Vagina (tissue), 2 donors: ENCODE measurements at regions not wholly inside any gene's neighbourhood (a gene's known extent, or its start where the extent isn't known, plus 50 kb on each side); places are given as distances from the start of the nearest gene placed in this dataset.

ENCODE experiments used
- DNase-seq, 2 donors: peaks; one replicate each; pipeline ENCODE4 v3.0.0-alpha.2; 2017; ENCODE audit errors: extremely low spot score in 2 of 2
- H3K27ac ChIP-seq: fragments of 200-600 bp; sonication (generic); one replicate; pipeline ENCODE4 v1.5.1; 2019
- H3K27me3 ChIP-seq: fragments of 200-600 bp; sonication (generic); one replicate; pipeline ENCODE4 v1.5.1; 2019
- H3K36me3 ChIP-seq, 2 donors: fragments of 200-600 bp; sonication (generic); one replicate each; pipeline ENCODE4 v1.5.1; 2017 to 2019
- H3K4me1 ChIP-seq: fragments of 200-600 bp; sonication (generic); one replicate; pipeline ENCODE4 v1.5.1; 2019
- H3K4me3 ChIP-seq, 2 donors: fragments of 200-600 bp; sonication (generic); 1 replicate in 1 of 2; 2 replicates in 1 of 2; pipeline ENCODE4 v1.5.1; 2016 to 2019
- H3K9me3 ChIP-seq: fragments of 200-600 bp; sonication (generic); one replicate; pipeline ENCODE4 v1.5.1; 2019
- POLR2A ChIP-seq, 2 donors: fragments of 450-650 bp; IDR thresholded peaks; one replicate each; pipeline ENCODE4 v1.6.1; 2017; ENCODE audit warnings: antibody characterized with exemption in 2 of 2, mild to moderate bottlenecking in 2 of 2, moderate library complexity in 2 of 2
- POLR2AphosphoS5 ChIP-seq, 2 donors: sonication (generic); formaldehyde crosslinking; IDR thresholded peaks; one replicate each; pipeline ENCODE4 v1.9.0; 2017; ENCODE audit warnings: antibody characterized with exemption in 2 of 2, mild to moderate bottlenecking in 2 of 2, low read depth in 1 of 2; ENCODE audit not compliant: insufficient read depth in 1 of 2
- intact Hi-C: fragments of 100-400 bp; cut with DNase I; formaldehyde crosslinking; loops from one replicate; pipeline ENCODE4 v1.15.1; 2023
- TF ChIP-seq, protein P1 (sequence below), 3 experiments: fragments of 450-650 bp in 2 of 3; fragments of 200-600 bp in 1 of 3; sonication (generic) in 1 of 3; IDR thresholded peaks; one replicate each; pipeline ENCODE4 v1.5.1; 2017 to 2019; ENCODE audit warnings: antibody characterized with exemption in 3 of 3, mild to moderate bottlenecking in 2 of 3, moderate library complexity in 2 of 3

DNA sequence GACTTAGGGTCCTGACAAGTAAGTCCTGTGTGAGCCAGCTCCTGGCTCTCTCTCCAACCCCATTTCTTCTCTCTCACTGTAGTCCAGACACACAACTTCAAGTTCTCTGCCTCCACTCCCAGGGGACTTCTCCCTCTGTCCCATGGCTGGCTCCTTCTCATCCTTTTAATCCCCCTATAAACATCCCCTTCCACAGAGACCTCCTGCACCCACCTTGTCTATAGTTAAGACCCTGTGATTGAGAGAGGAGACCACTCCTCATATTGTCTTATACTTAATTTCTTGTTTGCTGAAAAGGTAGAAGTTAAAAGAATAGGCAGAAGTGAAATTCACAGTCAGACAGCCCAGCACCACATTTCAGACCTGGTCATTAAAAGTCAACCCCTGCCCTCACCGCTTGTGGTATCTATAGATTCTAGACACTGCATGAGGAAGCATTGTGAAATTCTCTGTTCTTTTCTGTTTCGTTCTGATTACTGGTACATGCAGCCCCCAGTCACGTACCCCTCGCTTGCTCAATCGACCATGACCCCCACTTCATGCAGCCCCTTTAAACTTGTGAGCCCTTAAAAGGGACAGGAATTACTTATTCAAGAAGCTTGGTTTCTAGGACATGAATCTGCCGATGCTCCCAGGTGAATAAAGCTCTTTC is 125.6 kb upstream of the FRMD4A start:
- no peak for DNase-seq
- H3K9me3 ChIP-seq = no peaks in the 10 kb centered on the region
- H3K36me3 ChIP-seq = no peaks in the 10 kb centered on the region
- H3K4me1 ChIP-seq = no peaks in the 10 kb centered on the region
- no peak for TF ChIP-seq POLR2A (IDR thresholded peaks at IDR 0.05)
- TF ChIP-seq, protein P1, sequence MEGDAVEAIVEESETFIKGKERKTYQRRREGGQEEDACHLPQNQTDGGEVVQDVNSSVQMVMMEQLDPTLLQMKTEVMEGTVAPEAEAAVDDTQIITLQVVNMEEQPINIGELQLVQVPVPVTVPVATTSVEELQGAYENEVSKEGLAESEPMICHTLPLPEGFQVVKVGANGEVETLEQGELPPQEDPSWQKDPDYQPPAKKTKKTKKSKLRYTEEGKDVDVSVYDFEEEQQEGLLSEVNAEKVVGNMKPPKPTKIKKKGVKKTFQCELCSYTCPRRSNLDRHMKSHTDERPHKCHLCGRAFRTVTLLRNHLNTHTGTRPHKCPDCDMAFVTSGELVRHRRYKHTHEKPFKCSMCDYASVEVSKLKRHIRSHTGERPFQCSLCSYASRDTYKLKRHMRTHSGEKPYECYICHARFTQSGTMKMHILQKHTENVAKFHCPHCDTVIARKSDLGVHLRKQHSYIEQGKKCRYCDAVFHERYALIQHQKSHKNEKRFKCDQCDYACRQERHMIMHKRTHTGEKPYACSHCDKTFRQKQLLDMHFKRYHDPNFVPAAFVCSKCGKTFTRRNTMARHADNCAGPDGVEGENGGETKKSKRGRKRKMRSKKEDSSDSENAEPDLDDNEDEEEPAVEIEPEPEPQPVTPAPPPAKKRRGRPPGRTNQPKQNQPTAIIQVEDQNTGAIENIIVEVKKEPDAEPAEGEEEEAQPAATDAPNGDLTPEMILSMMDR (IDR thresholded peaks at IDR 0.05) = no peak
- no peak for TF ChIP-seq POLR2AphosphoS5 (IDR thresholded peaks at IDR 0.05; ENCODE audit: insufficient read depth in 1 of 2, low read depth in 1 of 2)
- H3K27me3 ChIP-seq = no peaks in the 10 kb centered on the region
- H3K27ac ChIP-seq = no peak overlapping the region
- intact Hi-C loops = no loop called here
- no peak overlapping the region for H3K4me3 ChIP-seq

DNA sequence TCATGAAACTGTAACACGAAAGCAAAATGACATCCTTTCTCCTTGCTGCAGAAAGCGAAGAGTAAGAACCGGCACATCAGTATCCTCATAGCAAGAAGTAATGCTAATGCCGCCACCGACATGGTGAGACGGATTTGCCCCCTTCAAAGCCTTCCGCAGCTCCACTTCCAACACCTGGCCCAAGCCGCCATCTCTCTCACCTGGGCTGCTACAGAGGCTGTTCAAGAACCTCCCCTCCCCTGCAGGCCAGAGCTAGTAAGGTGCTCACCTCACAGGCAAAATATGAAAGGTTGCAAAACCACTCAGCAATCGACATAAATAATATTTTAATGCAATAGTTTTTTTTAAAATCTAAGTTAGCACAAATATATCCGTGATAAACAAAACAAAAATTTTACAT is 123.9 kb upstream of the FRMD4A start:
- intact Hi-C loops = no loop called here
- TF ChIP-seq POLR2AphosphoS5 (IDR thresholded peaks at IDR 0.05; ENCODE audit: insufficient read depth in 1 of 2, low read depth in 1 of 2) (no peak), POLR2A (IDR thresholded peaks at IDR 0.05) (no peak)
- TF ChIP-seq, protein P1 (IDR thresholded peaks at IDR 0.05) = no peak

DNA sequence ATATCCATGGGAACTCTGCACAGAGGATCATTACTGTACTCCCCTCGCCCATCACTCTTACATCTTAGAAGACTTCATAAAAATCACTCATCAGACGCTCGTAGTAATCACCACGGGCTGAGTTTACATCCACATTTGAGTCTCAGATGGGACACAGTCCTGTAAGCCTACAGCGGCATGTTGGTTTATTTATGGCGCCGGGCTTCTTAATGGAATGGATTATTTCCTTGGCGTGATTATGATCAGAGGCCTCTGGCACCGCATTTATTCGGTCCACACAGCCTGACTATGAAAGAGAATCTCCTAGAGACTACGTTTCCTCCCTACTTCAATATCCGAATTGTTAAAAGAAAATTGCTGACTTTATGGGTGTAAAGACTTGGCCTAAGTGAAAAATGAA is 123.5 kb upstream of the FRMD4A start:
- Histone ChIP-seq H3K36me3 (no peaks in the 10 kb centered on the region), H3K4me3 (no peak overlapping the region), H3K27me3 (no peaks in the 10 kb centered on the region), H3K4me1 (no peaks in the 10 kb centered on the region), H3K27ac (no peak overlapping the region), H3K9me3 (no peaks in the 10 kb centered on the region)
- no peak for DNase-seq
- TF ChIP-seq POLR2A (IDR thresholded peaks at IDR 0.05) = no peak
- intact Hi-C loops = no loop called here

More for the DNA sequence above, 123.9 kb upstream of the FRMD4A start:
- H3K36me3 ChIP-seq = no peaks in the 10 kb centered on the region
- H3K27me3 ChIP-seq = no peaks in the 10 kb centered on the region
- H3K4me3 ChIP-seq = no peak overlapping the region
- no peaks in the 10 kb centered on the region for H3K9me3 ChIP-seq
- no peak overlapping the region for H3K27ac ChIP-seq
- H3K4me1 ChIP-seq = no peaks in the 10 kb centered on the region
- no peak for DNase-seq

DNA sequence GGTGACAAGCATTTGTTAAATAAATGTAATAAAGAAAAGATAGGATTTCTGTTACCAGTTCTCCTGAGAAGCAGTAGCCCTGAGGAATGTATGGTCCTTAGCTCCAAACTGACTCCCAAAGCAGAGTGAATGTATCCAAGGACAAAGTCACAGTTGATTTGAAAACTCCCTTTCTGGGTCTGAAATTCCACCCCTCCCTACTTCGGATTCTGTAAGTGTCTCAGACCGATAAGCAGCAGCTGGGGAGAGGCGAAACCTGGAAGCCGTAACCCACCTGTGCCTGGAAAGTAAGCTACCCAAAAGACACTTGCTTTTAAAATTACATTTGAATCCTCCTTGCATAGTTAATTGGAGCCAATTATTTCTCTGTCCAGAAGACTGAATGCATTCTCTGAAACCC is 122.9 kb upstream of the FRMD4A start:
- no peaks in the 10 kb centered on the region for H3K4me1 ChIP-seq
- TF ChIP-seq, protein P1 (IDR thresholded peaks at IDR 0.05) = no peak
- intact Hi-C loops = no loop called here
- no peaks in the 10 kb centered on the region for H3K27me3 ChIP-seq
- no peak overlapping the region for H3K4me3 ChIP-seq
- H3K9me3 ChIP-seq = no peaks in the 10 kb centered on the region
- no peak for DNase-seq
- H3K27ac ChIP-seq = no peak overlapping the region
- no peaks in the 10 kb centered on the region for H3K36me3 ChIP-seq

DNA sequence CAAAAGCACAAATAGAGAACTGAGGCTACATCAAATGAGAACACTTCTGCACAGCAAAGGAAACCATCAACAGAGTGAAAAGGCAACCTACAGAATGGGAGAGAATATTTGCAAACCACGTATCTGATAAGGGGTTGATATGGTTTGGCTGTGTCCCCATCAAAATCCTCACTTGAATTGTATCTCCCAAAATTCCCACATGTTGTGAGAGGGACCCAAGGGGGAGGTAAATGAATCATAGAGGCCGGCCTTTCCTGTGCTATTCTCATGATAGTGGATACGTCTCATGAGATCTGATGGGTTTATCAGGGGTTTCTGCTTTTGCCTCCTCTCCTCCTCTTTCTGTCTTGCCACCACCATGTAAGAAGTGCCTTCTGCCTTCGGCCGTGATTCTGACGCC is 120.6 kb upstream of the FRMD4A start:
- Histone ChIP-seq H3K36me3 (no peaks in the 10 kb centered on the region), H3K9me3 (no peaks in the 10 kb centered on the region), H3K27me3 (no peaks in the 10 kb centered on the region), H3K27ac (no peak overlapping the region), H3K4me1 (no peaks in the 10 kb centered on the region), H3K4me3 (no peak overlapping the region)
- TF ChIP-seq, protein P1 (IDR thresholded peaks at IDR 0.05) = no peak
- no peak for TF ChIP-seq POLR2AphosphoS5 (IDR thresholded peaks at IDR 0.05; ENCODE audit: insufficient read depth in 1 of 2, low read depth in 1 of 2)
- no peak for TF ChIP-seq POLR2A (IDR thresholded peaks at IDR 0.05)
- no peak for DNase-seq
- intact Hi-C loops = no loop called here
